Globus pallidus (tissue), 1 donor: ENCODE measurements at regions not wholly inside any gene's neighbourhood (a gene's known extent, or its start where the extent isn't known, plus 50 kb on each side); places are given as distances from the start of the nearest gene placed in this dataset.

ENCODE experiments used
- DNase-seq: peaks from one replicate; pipeline ENCODE4 v3.0.0-alpha.2; 2015; ENCODE audit warnings: low spot score

GRCh38 chr11:71075871-71076420, 176.4 kb downstream of the SHANK2 start:
- DNase-seq, result no peak

- DNase-seq, result no peak
Measured at GRCh38 chr11:71075116-71075720, 177.2 kb downstream of the SHANK2 start.

GRCh38 chr11:71071736-71072509, 180.5 kb downstream of the SHANK2 start:
- DNase-seq, result no peak

- no peak for DNase-seq
Measured at GRCh38 chr11:71070490-71071453, 181.6 kb downstream of the SHANK2 start.

- DNase-seq, result no peak
Measured at GRCh38 chr11:71068963-71069362, 183.4 kb downstream of the SHANK2 start.

GRCh38 chr11:71067753-71068152, 184.6 kb downstream of the SHANK2 start:
- no peak for DNase-seq

GRCh38 chr11:71066311-71066710, 186.1 kb downstream of the SHANK2 start:
- DNase-seq, result no peak

- no peak for DNase-seq
Measured at GRCh38 chr11:71065841-71066240, 186.5 kb downstream of the SHANK2 start.

GRCh38 chr11:71064702-71065515, 187.5 kb downstream of the SHANK2 start:
- no peak for DNase-seq

- DNase-seq, result no peak
Measured at GRCh38 chr11:71064183-71064582, 188.2 kb downstream of the SHANK2 start.

GRCh38 chr11:71063129-71063528, 189.2 kb downstream of the SHANK2 start:
- no peak for DNase-seq

GRCh38 chr11:71062199-71062598, 190.2 kb downstream of the SHANK2 start:
- DNase-seq, result no peak

GRCh38 chr11:71060391-71060791, 192.0 kb downstream of the SHANK2 start:
- no peak for DNase-seq

GRCh38 chr11:71059662-71060061, 192.7 kb downstream of the SHANK2 start:
- DNase-seq, result no peak

GRCh38 chr11:71055925-71056324, 196.5 kb downstream of the SHANK2 start:
- no peak for DNase-seq
